WI38 (cell line): ENCODE measurements at regions not wholly inside any gene's neighbourhood (a gene's known extent, or its start where the extent isn't known, plus 50 kb on each side); places are given as distances from the start of the nearest gene placed in this dataset.

Experiments
- H3K4me3 ChIP-seq: 2 replicates; pipeline ENCODE4 v1.5.1; 2011; ENCODE audit warnings: low read depth, mild to moderate bottlenecking, control low read depth, low read length
- CTCF ChIP-seq: IDR thresholded peaks from 2 replicates; pipeline ENCODE4 v1.5.1; 2012; ENCODE audit warnings: low read depth, mild to moderate bottlenecking, control low read depth, low read length

DNA sequence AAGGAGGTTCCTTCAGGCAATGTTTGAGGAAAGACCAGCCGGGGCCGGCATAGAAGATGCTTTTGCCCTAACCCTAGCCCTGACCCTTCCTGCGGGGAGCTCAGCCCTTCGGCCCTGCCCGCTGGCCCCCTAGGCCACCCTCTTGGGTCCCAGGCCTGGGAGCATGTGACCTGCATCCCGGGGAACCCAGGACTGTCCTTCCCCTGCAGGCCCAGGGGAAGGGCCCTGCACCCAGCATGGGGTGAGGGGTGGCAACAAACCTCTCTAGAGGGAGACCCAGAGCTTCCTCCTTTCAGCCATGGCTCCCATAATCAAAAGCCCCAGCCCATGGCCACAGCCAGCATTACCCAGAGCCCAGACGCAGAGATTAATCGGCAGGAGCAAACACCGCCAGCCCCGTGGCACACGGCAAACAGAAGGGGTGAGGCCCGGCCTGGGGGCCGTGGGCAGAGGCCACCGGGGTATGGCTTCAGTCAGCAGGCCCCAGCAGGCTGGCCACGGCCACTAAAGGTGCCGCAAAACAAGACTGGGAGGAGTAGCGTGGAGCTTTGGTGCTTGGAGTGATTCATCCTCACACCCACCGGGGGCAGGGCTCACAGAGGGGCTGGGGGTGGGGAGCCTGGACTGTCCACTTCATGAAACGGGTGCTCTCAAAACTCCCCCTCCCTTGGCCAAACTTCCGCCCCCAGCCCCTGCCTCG lies 61.6 kb upstream of the HPCAL1 start:
- TF ChIP-seq CTCF = no peak
- no peak overlapping the region for H3K4me3 ChIP-seq

GRCh38 chr2:10241641-10242430 lies 60.9 kb upstream of the HPCAL1 start:
- TF ChIP-seq CTCF = no peak
- no peak overlapping the region for H3K4me3 ChIP-seq

DNA sequence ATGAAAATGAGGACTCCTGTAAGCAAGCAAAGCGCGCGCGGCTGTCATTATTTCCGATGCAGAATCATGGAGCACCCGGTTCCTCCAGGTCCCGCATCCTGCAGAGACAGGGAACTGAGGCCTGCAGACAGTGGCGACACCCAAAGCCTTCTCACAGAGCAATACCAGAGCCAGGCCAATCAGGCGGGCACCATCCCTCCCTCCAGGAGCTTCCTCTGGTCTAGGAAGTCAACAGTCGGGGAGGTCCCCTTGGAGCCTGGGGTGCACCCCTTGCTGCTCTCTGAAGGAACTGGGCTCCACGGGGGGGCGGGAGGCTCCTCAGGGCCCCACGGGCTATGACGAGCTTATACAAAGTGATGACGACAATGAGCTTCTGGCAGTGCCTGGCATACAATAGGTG lies 60.3 kb upstream of the HPCAL1 start:
- TF ChIP-seq CTCF = no peak

DNA sequence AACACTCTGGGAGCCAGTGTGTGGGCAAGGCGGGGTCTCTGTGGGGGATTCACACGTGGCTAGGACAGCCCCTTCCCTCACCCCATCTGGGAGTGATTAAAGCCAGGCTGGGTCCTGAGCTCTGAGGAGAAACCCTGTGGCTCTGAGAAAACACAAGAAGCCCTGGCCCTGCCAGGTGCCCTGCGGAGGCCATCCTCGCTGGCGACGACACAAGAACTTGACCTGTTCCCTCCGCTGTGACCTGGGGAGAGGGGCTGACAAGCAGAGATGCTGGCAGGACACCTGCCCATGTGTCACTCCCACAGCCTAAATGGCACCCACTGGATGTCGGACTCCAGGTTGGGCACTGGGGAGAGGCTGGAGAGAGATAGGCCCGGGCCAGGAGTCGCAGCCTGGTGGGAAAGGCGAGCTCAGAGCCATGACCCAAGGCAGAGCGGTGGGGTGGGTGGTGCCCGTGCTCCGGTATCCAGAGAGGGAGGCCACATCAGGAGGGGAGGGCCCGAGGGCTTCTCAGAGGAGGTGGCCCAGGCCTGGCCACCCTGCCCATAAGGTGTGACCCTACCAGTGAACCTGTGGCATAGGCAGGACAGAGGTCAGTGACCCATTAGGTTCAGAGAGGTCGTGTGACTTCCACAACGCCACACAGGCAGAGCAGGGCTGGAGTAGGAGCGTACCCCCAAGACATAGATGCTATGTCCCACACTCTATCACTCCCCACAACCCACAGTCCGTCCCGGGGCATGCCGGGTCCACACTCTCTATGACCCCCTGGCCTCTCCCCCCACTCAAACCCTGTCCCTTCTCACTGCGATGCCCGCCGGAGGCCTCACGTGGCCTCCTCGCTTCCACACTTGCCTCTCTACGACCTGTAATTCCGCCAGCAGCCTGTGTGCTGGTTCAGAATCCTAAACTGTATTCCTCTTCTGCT lies 59.4 kb upstream of the HPCAL1 start:
- no peak for TF ChIP-seq CTCF
- H3K4me3 ChIP-seq = no peak overlapping the region

More for the DNA sequence above, 60.3 kb upstream of the HPCAL1 start:
- no peak overlapping the region for H3K4me3 ChIP-seq

DNA sequence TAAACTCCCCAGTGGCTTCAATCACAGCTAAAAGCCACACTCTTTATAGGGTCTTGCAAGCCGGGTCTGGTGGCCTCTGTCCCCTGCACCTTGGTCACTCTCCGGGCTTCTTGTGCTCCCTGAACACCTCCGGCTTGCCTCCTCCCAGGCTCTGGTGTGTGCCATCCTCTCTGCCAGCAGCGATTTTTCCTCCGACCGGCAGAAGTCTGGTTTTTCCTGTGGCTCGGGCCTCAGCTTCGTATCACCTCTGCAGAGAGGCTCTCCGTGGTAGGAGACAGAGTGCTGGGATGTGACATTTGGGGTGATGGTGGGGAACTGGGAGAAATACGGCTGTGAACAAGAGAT lies 58.8 kb upstream of the HPCAL1 start:
- H3K4me3 ChIP-seq = no peak overlapping the region
- TF ChIP-seq CTCF = no peak

DNA sequence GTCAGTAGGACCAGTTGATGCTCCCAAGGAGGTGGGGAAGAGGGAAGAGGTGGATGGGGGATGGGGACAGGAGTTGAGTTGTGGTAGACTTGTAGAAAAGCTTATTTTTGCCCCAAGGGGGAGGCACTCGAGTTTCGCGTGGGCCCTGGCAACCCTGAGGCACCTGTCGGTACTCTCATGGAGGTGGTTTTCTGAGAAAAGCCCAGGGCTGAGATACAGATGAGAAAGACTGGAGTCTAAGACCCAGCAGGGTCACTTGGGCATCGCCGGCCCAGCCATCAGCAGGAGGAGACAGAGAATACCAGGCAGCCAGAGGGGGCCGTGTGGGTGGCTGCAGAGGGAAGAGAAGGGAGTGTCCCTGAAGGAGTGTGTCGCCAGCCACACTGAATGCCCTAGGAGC lies 57.7 kb upstream of the HPCAL1 start:
- no peak for TF ChIP-seq CTCF
- no peak overlapping the region for H3K4me3 ChIP-seq
